WTC11 (cell line): ENCODE measurements at regions not wholly inside any gene's neighbourhood (a gene's known extent, or its start where the extent isn't known, plus 50 kb on each side); places are given as distances from the start of the nearest gene placed in this dataset.

Source experiments
- ATAC-seq: fragments of 200-7000 bp; cut with Tn5 transposase; 2 replicates; pipeline ENCODE4 v1.10.0; 2021; ENCODE audit warnings: mild to moderate bottlenecking, moderate library complexity
- CTCF ChIA-PET: fragments of 300-600 bp; sonication (Branson Sonifier 250); formaldehyde crosslinking; loops from one replicate; lab custom pipeline; 2021; ENCODE audit warnings: antibody characterized with exemption; lab: Charles Lee
- POLR2A ChIA-PET: fragments of 350-600 bp; sonication (Branson Sonifier 250); formaldehyde crosslinking; loops from one replicate; lab custom pipeline; 2021; ENCODE audit warnings: antibody characterized with exemption; lab: Charles Lee
- DNase-seq: peaks from one replicate; pipeline ENCODE4 v3.0.0; 2021; ENCODE audit warnings: low spot score
- H3K27ac Mint-ChIP-seq: 2 replicates; pipeline ENCODE4 v1.8.0; 2021; ENCODE audit warnings: mixed read lengths
- H3K27me3 Mint-ChIP-seq: 2 replicates; pipeline ENCODE4 v1.8.0; 2021; ENCODE audit warnings: low read depth, mild to moderate bottlenecking, moderate library complexity, mixed read lengths
- H3K36me3 Mint-ChIP-seq: 2 replicates; pipeline ENCODE4 v1.8.0; 2021; ENCODE audit warnings: mixed read lengths
- H3K4me1 Mint-ChIP-seq: 2 replicates; pipeline ENCODE4 v1.8.0; 2022; ENCODE audit warnings: mixed read lengths
- H3K4me3 Mint-ChIP-seq: 2 replicates; pipeline ENCODE4 v1.8.0; 2021; ENCODE audit warnings: mild to moderate bottlenecking, moderate library complexity, mixed read lengths
- H3K9me3 Mint-ChIP-seq: 2 replicates; pipeline ENCODE4 v1.8.0; 2021; ENCODE audit warnings: mixed read lengths
- ATF1 ChIP-seq: sonication (generic); formaldehyde crosslinking; IDR thresholded peaks from 2 replicates; pipeline ENCODE4 v1.8.1; 2023; ENCODE audit warnings: mild to moderate bottlenecking, moderate library complexity, missing genetic modification reagents
- E2F1 ChIP-seq: sonication (generic); formaldehyde crosslinking; IDR thresholded peaks from 2 replicates; pipeline ENCODE4 v1.8.0; 2022; ENCODE audit warnings: mild to moderate bottlenecking, missing genetic modification reagents
- ELF4 ChIP-seq: sonication (generic); formaldehyde crosslinking; IDR thresholded peaks from 2 replicates; pipeline ENCODE4 v1.8.1; 2022; ENCODE audit warnings: low read depth, mild to moderate bottlenecking, moderate library complexity, missing genetic modification reagents
- ESRRA ChIP-seq: sonication (generic); formaldehyde crosslinking; IDR thresholded peaks from 2 replicates; pipeline ENCODE4 v1.8.1; 2022; ENCODE audit warnings: mild to moderate bottlenecking, missing genetic modification reagents, borderline replicate concordance
- FOXJ3 ChIP-seq: sonication (generic); formaldehyde crosslinking; IDR thresholded peaks from 2 replicates; pipeline ENCODE4 v1.9.0; 2021; ENCODE audit warnings: missing genetic modification reagents, mild to moderate bottlenecking, borderline replicate concordance
- FOXP1 ChIP-seq: sonication (generic); formaldehyde crosslinking; IDR thresholded peaks from 2 replicates; pipeline ENCODE4 v1.8.0; 2022; ENCODE audit warnings: missing genetic modification reagents, mild to moderate bottlenecking, moderate library complexity, borderline replicate concordance
- GTF2I ChIP-seq: fragments of 250-450 bp; sonication (Bioruptor Pico); conservative IDR thresholded peaks from 2 replicates; pipeline ENCODE4 v1.4.0; 2021; ENCODE audit warnings: mild to moderate bottlenecking
- JUN ChIP-seq: sonication (generic); formaldehyde crosslinking; IDR thresholded peaks from 2 replicates; pipeline ENCODE4 v1.8.0; 2023; ENCODE audit warnings: mild to moderate bottlenecking, missing genetic modification reagents
- MXD4 ChIP-seq: fragments of 250-450 bp; sonication (Bioruptor Pico); IDR thresholded peaks from 2 replicates; pipeline ENCODE4 v1.8.0; 2021; ENCODE audit warnings: mild to moderate bottlenecking, moderate library complexity, borderline replicate concordance
- MYBL2 ChIP-seq: sonication (generic); formaldehyde crosslinking; IDR thresholded peaks from 2 replicates; pipeline ENCODE4 v1.8.1; 2023; ENCODE audit warnings: mild to moderate bottlenecking, moderate library complexity, missing genetic modification reagents
- NFYB ChIP-seq: sonication (generic); formaldehyde crosslinking; conservative IDR thresholded peaks from 2 replicates; pipeline ENCODE4 v1.8.0; 2022; ENCODE audit warnings: low read depth, missing genetic modification reagents
- SMAD3 ChIP-seq: sonication (generic); formaldehyde crosslinking; IDR thresholded peaks from 2 replicates; pipeline ENCODE4 v1.8.0; 2022; ENCODE audit warnings: missing genetic modification reagents, mild to moderate bottlenecking, borderline replicate concordance
- TEAD1 ChIP-seq: sonication (generic); formaldehyde crosslinking; IDR thresholded peaks from 2 replicates; pipeline ENCODE4 v1.8.0; 2022; ENCODE audit warnings: mild to moderate bottlenecking, missing genetic modification reagents
- ZBTB21 ChIP-seq: sonication (generic); formaldehyde crosslinking; IDR thresholded peaks from 2 replicates; pipeline ENCODE4 v1.8.1; 2023; ENCODE audit warnings: mild to moderate bottlenecking, missing genetic modification reagents, borderline replicate concordance
- ZNF138 ChIP-seq: sonication (generic); formaldehyde crosslinking; conservative IDR thresholded peaks from 2 replicates; pipeline ENCODE4 v1.8.1; 2022; ENCODE audit warnings: mild to moderate bottlenecking, moderate library complexity, missing genetic modification reagents
- ZNF219 ChIP-seq: sonication (generic); formaldehyde crosslinking; IDR thresholded peaks from 2 replicates; pipeline ENCODE4 v1.8.0; 2023; ENCODE audit warnings: missing genetic modification reagents, mild to moderate bottlenecking, borderline replicate concordance
- ZNF263 ChIP-seq: sonication (generic); formaldehyde crosslinking; IDR thresholded peaks from 2 replicates; pipeline ENCODE4 v1.8.1; 2022; ENCODE audit warnings: low read depth, mild to moderate bottlenecking, moderate library complexity, missing genetic modification reagents
- ZNF281 ChIP-seq: sonication (generic); formaldehyde crosslinking; IDR thresholded peaks from 2 replicates; pipeline ENCODE4 v1.8.0; 2023; ENCODE audit warnings: mild to moderate bottlenecking, missing genetic modification reagents
- ZNF512 ChIP-seq: sonication (generic); formaldehyde crosslinking; IDR thresholded peaks from 2 replicates; pipeline ENCODE4 v1.8.1; 2022; ENCODE audit warnings: missing genetic modification reagents, borderline replicate concordance
- TF ChIP-seq, protein P1 (sequence below): fragments of 250-450 bp; sonication (Bioruptor Pico); IDR thresholded peaks from 2 replicates; pipeline ENCODE4 v1.8.0; 2021; ENCODE audit warnings: mild to moderate bottlenecking
- TF ChIP-seq, protein P2 (sequence below): fragments of 250-450 bp; sonication (Bioruptor Pico); IDR thresholded peaks from 2 replicates; pipeline ENCODE4 v2.1.2; 2022; ENCODE audit warnings: mild to moderate bottlenecking, moderate library complexity

GRCh38 chr3:84789961-84790360 is 168.8 kb upstream of the CADM2 start:
- CTCF ChIA-PET = no interaction called here
- DNase-seq (no peak), ATAC-seq (no peak)
- Mint-ChIP-seq H3K36me3 (peaks cover 26% of the 10 kb centered on the region), H3K4me1 (no peaks in the 10 kb centered on the region), H3K27ac (no peak overlapping the region), H3K4me3 (no peak overlapping the region), H3K27me3 (no peaks in the 10 kb centered on the region), H3K9me3 (peaks cover 31% of the 10 kb centered on the region)
- TF ChIP-seq ZNF512 (CRISPR knock-in tag) = no peak
- TF ChIP-seq, protein P1, sequence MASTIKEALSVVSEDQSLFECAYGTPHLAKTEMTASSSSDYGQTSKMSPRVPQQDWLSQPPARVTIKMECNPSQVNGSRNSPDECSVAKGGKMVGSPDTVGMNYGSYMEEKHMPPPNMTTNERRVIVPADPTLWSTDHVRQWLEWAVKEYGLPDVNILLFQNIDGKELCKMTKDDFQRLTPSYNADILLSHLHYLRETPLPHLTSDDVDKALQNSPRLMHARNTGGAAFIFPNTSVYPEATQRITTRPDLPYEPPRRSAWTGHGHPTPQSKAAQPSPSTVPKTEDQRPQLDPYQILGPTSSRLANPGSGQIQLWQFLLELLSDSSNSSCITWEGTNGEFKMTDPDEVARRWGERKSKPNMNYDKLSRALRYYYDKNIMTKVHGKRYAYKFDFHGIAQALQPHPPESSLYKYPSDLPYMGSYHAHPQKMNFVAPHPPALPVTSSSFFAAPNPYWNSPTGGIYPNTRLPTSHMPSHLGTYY = no peak
- no peak for TF ChIP-seq NFYB (CRISPR knock-in tag)
- TF ChIP-seq ZNF219 (CRISPR knock-in tag) = no peak
- POLR2A ChIA-PET = no interaction called here

GRCh38 chr3:84806958-84807357 is 151.8 kb upstream of the CADM2 start:
- H3K9me3 Mint-ChIP-seq = peaks cover 4% of the 10 kb centered on the region
- ATAC-seq (no peak), DNase-seq (no peak)
- POLR2A ChIA-PET = no interaction called here
- 0 out of 2 replicates have a peak, but pooled peaks cover 7% of the 10 kb centered on the region for H3K36me3 Mint-ChIP-seq
- CTCF ChIA-PET = no interaction called here
- H3K27ac Mint-ChIP-seq = no peak overlapping the region; the same call in 1 of the 2 replicates
- peaks cover 7% of the 10 kb centered on the region for H3K4me1 Mint-ChIP-seq
- no peak for TF ChIP-seq ZNF263
- no peak for TF ChIP-seq ZBTB21
- TF ChIP-seq FOXP1 (CRISPR knock-in tag) = no peak
- no peak for TF ChIP-seq FOXJ3 (CRISPR knock-in tag)
- TF ChIP-seq ZNF138 = no peak
- TF ChIP-seq GTF2I (CRISPR knock-in tag) = no peak
- no peak for TF ChIP-seq MYBL2 (CRISPR knock-in tag)
- TF ChIP-seq ZNF281 = no peak
- TF ChIP-seq, protein P2, sequence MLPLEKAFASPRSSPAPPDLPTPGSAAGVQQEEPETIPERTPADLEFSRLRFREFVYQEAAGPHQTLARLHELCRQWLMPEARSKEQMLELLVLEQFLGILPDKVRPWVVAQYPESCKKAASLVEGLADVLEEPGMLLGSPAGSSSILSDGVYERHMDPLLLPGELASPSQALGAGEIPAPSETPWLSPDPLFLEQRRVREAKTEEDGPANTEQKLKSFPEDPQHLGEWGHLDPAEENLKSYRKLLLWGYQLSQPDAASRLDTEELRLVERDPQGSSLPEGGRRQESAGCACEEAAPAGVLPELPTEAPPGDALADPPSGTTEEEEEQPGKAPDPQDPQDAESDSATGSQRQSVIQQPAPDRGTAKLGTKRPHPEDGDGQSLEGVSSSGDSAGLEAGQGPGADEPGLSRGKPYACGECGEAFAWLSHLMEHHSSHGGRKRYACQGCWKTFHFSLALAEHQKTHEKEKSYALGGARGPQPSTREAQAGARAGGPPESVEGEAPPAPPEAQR (CRISPR knock-in tag) = no peak
- no peak for TF ChIP-seq ELF4 (CRISPR knock-in tag)
- TF ChIP-seq MXD4 = no peak
- no peak for TF ChIP-seq ZNF219 (CRISPR knock-in tag)
- no peak for TF ChIP-seq SMAD3 (CRISPR knock-in tag)
- no peak for TF ChIP-seq ESRRA (CRISPR knock-in tag)
- no peak for TF ChIP-seq E2F1 (CRISPR knock-in tag)
- TF ChIP-seq TEAD1 = no peak
- TF ChIP-seq ATF1 = no peak
- no peak for TF ChIP-seq JUN
- no peak overlapping the region for H3K4me3 Mint-ChIP-seq
- H3K27me3 Mint-ChIP-seq = no peaks in the 10 kb centered on the region
